ENCODE measurements at regions not wholly inside any gene's neighbourhood (a gene's known extent, or its start where the extent isn't known, plus 50 kb on each side); places are given as distances from the start of the nearest gene placed in this dataset.
"Not testable (repeated sequence)": the region's sequence is repeated elsewhere in the genome, so short reads cannot be mapped to it uniquely, and the experiment has no call there.

- DNase-seq (ENCODE audit: low read depth): no peak
These were observed 159.5 kb upstream of the EDNRB start for GRCh38 chr13:78078168-78078567.

- DNase-seq (ENCODE audit: low read depth): no peak
These were observed 148.7 kb upstream of the EDNRB start for GRCh38 chr13:78067290-78067689.

GRCh38 chr13:78065141-78065540, 146.5 kb upstream of the EDNRB start:
- no peak for DNase-seq (ENCODE audit: low read depth)

GRCh38 chr13:78061806-78062205, 143.2 kb upstream of the EDNRB start:
- DNase-seq (ENCODE audit: low read depth): peak; percentile 32

GRCh38 chr13:78060966-78061365, 142.3 kb upstream of the EDNRB start:
- DNase-seq (ENCODE audit: low read depth): no peak

- peak; percentile 64 for DNase-seq (ENCODE audit: low read depth)
These were observed 138.2 kb upstream of the EDNRB start for GRCh38 chr13:78056865-78057264.

- DNase-seq (ENCODE audit: low read depth): no peak
These were observed 135.5 kb upstream of the EDNRB start for GRCh38 chr13:78054157-78054556.

GRCh38 chr13:78047151-78047550, 128.5 kb upstream of the EDNRB start:
- no peak for DNase-seq (ENCODE audit: low read depth)

- no peak for DNase-seq (ENCODE audit: low read depth)
These were observed 127.7 kb upstream of the EDNRB start for GRCh38 chr13:78046331-78046730.

- no peak for DNase-seq (ENCODE audit: low read depth)
These were observed 127.3 kb upstream of the EDNRB start for GRCh38 chr13:78045916-78046315.

- DNase-seq (ENCODE audit: low read depth): not testable (repeated sequence)
These were observed 122.7 kb upstream of the EDNRB start for GRCh38 chr13:78041366-78041765.

- no peak for DNase-seq (ENCODE audit: low read depth)
These were observed 121.7 kb upstream of the EDNRB start for GRCh38 chr13:78040205-78040830.

GRCh38 chr13:78036841-78037240, 118.2 kb upstream of the EDNRB start:
- DNase-seq (ENCODE audit: low read depth): no peak

- no peak for DNase-seq (ENCODE audit: low read depth)
These were observed 116.9 kb upstream of the EDNRB start for GRCh38 chr13:78035500-78035899.

GRCh38 chr13:78033509-78033908, 114.9 kb upstream of the EDNRB start:
- DNase-seq (ENCODE audit: low read depth): no peak

GRCh38 chr13:78032132-78032531, 113.5 kb upstream of the EDNRB start:
- no peak for DNase-seq (ENCODE audit: low read depth)

GRCh38 chr13:78030341-78030896, 111.8 kb upstream of the EDNRB start:
- no peak for DNase-seq (ENCODE audit: low read depth)

GRCh38 chr13:78029901-78030300, 111.3 kb upstream of the EDNRB start:
- no peak for DNase-seq (ENCODE audit: low read depth)

GRCh38 chr13:78028960-78029359, 110.3 kb upstream of the EDNRB start:
- DNase-seq (ENCODE audit: low read depth): no peak

- DNase-seq (ENCODE audit: low read depth): no peak
These were observed 106.4 kb upstream of the EDNRB start for GRCh38 chr13:78024996-78025395.

- no peak for DNase-seq (ENCODE audit: low read depth)
These were observed 103.7 kb upstream of the EDNRB start for GRCh38 chr13:78022164-78022877.

- DNase-seq (ENCODE audit: low read depth): no peak
These were observed 102.2 kb upstream of the EDNRB start for GRCh38 chr13:78020861-78021260.

GRCh38 chr13:78015782-78016181, 97.2 kb upstream of the EDNRB start:
- no peak for DNase-seq (ENCODE audit: low read depth)

GRCh38 chr13:78012046-78012445, 93.4 kb upstream of the EDNRB start:
- DNase-seq (ENCODE audit: low read depth): no peak

All from CMK (cell line).